ENCODE measurements at regions not wholly inside any gene's neighbourhood (a gene's known extent, or its start where the extent isn't known, plus 50 kb on each side); places are given as distances from the start of the nearest gene placed in this dataset.
"Not testable (repeated sequence)": the region's sequence is repeated elsewhere in the genome, so short reads cannot be mapped to it uniquely, and the experiment has no call there.

DNA sequence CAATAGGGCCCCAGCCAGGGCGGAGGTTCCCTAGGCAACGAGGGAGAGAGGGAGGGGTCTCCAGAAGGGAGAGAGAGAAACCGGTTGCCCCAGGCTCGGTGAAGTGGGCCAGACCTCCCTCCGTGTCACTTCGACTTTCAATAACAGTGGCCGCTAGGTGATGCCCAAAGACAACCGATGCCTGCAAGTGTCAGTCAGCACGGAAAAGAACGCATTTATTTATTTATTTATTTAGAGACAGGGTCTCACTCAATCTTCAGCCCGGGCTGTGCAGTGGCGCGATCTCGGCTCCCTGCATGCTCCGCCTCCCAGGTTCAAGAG lies 1504.1 kb upstream of the DEFB115 start:
- not testable (repeated sequence) for H3K4me1 ChIP-seq; H3K9me3 ChIP-seq; H3K4me3 ChIP-seq (ENCODE audit: low read depth, low read length); H3K36me3 ChIP-seq; H3K27me3 ChIP-seq
- TF ChIP-seq CTCF (IDR thresholded peaks at IDR 0.05; ENCODE audit: low read depth, low read length): peak; percentile 44
- DNase-seq: peak; percentile 44

DNA sequence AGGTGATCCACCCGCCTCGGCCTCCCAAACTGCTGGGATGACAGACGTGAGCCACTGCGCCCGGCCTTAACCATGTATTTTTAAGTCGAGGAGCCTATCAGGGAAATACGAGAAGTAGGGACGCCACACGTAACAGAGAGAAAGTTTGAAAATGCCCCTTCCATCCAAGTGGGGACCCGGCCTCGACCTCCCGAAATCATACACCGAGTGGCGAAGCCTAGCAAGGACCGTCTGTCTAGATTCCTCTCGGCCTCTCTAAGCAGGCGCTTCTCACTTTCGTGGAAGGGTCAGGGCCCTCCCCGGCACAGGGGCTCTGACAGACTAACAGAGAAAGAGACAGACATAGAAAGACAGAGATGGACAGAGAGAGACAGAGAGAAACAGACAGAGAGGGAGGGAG lies 1503.6 kb upstream of the DEFB115 start:
- H3K36me3 ChIP-seq; DNase-seq; H3K9me3 ChIP-seq; H3K27me3 ChIP-seq; H3K4me1 ChIP-seq; H3K4me3 ChIP-seq (ENCODE audit: low read depth, low read length): not testable (repeated sequence)

DNA sequence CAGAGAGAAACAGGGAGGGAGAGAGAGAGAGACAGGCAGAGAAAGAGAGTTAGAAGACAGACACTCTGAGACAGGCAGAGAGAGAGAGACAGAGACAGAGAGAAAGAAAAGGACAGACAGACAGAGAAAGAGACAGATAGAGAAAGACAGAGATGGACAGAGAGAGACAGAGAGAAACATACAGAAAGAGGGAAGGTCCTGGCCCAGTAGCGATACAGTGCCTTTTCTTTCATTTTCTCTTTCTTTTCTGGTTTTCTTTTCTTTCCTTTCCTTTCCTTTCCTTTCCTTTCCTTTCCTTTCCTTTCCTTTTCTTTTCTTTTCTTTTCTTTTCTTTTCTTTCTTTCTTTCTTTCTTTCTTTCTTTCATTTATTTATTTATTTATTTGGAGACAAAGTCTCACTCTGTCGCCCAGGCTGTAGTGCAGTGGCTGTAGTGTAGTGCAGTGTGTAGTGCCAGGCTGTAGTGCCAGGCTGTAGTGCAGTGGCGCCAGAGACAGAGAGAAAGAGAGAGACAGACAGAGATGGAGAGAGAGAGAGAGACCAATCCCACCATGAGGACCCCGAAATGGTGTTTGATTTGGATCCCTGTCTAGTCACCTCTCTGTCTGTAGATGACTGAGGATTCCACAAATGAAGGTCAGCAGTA lies 1501.5 kb upstream of the DEFB115 start:
- not testable (repeated sequence) for H3K4me3 ChIP-seq (ENCODE audit: low read depth, low read length); H3K36me3 ChIP-seq

DNA sequence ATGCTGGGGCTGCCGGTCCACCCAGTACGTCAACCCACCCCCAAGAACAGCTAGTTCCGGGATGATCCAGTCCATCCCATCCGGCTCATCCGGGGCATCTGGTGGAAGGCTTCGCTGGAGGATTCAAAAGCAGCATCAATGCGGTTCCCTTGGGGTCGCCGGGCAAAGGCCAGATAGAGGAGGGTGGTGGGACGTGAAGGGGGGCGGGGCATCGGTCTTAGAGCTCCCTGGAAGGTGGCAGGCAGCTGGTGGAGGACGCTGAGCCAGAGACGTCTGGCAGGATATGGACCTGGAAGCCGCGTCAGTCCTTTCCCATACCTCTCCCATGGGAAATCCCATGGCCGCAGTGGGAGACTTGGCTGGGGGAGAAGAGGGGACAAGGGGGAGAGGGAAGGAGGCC lies 1500.8 kb upstream of the DEFB115 start:
- Histone ChIP-seq H3K9me3 (no peaks in the 10 kb centered on the region), H3K4me3 (ENCODE audit: low read depth, low read length) (no peak overlapping the region), H3K36me3 (no peaks in the 10 kb centered on the region), H3K4me1 (no peaks in the 10 kb centered on the region), H3K27me3 (peaks cover 5% of the 10 kb centered on the region; the same call in 1 of the 2 replicates)
- DNase-seq: no peak
- no peak for TF ChIP-seq CTCF (IDR thresholded peaks at IDR 0.05; ENCODE audit: low read depth, low read length)

More for the DNA sequence above, 1501.5 kb upstream of the DEFB115 start:
- not testable (repeated sequence) for H3K4me1 ChIP-seq, H3K9me3 ChIP-seq, H3K27me3 ChIP-seq, DNase-seq

DNA sequence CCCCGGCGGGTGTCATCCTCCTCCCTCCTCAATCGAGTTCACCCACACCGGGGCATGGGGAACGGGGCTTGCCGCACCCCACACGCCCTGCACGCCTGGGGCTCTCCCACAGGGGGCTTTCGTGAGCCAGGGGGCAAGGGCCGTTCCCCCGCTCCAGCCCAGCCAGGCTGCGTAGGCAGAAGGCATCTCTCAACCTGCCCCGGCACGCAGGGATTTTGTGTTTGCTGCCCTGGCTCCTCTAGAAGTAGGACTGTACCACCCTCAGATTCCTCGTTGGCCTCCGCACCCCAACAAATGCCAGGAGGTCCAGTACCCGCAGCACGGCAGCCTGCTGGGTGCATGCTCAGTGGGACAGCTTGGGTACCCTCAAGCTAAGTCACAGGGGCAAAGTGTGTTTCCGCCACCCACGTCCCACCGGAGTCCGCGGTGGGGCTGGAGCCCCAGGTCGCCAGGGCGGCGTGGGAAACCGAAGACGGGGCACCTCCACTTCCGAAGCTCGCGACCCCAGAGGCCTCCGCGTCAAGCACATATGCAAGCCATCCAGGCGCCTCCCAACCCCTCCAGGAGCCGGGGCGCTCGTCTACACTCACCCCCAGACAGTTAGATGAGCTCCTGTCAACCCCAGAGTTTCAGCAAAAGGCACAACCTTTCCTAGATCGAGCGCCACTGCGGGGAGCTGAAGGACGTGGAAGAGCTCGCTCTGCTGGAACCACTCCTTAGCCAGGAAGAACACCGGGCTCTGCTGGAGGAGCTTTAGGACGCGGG lies 1495.7 kb upstream of the DEFB115 start:
- DNase-seq; H3K4me3 ChIP-seq (ENCODE audit: low read depth, low read length); H3K9me3 ChIP-seq; H3K4me1 ChIP-seq; H3K36me3 ChIP-seq; H3K27me3 ChIP-seq: not testable (repeated sequence)

DNA sequence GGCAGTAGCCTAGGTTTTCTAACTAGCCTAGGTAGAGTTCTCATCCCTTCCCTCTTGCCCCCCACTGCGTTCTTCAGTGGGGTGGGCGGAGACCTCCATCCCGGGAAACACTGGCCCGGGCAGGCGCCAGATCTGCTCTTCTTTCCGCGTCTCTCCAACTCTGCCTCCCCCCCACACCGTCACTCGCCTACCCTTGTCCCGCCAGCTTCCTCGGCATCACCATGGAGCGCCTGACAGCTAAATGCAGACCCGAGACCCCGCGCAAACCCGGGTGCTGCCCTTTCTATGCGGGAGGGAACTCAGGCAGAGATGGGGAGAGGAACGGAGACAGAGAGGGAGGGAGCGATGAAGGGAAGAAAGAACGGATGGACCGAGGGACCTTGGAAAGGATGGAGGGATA lies 1494.8 kb upstream of the DEFB115 start:
- H3K27me3 ChIP-seq: peaks cover 5% of the 10 kb centered on the region; the same call in 1 of the 2 replicates
- H3K4me1 ChIP-seq: no peaks in the 10 kb centered on the region
- no peak overlapping the region for H3K4me3 ChIP-seq (ENCODE audit: low read depth, low read length)
- DNase-seq: no peak
- H3K9me3 ChIP-seq: no peaks in the 10 kb centered on the region
- no peak for TF ChIP-seq CTCF (IDR thresholded peaks at IDR 0.05; ENCODE audit: low read depth, low read length)
- H3K36me3 ChIP-seq: no peaks in the 10 kb centered on the region

- H3K4me3 ChIP-seq (ENCODE audit: low read depth, low read length): no peak overlapping the region
- H3K9me3 ChIP-seq: no peaks in the 10 kb centered on the region
- no peak for DNase-seq
- H3K27me3 ChIP-seq: peaks cover 5% of the 10 kb centered on the region; the same call in 1 of the 2 replicates
- H3K36me3 ChIP-seq: no peaks in the 10 kb centered on the region
- no peaks in the 10 kb centered on the region for H3K4me1 ChIP-seq
- no peak for TF ChIP-seq CTCF (IDR thresholded peaks at IDR 0.05; ENCODE audit: low read depth, low read length)
These were observed 1493.5 kb upstream of the DEFB115 start for GRCh38 chr20:29763821-29764511.

All from BE2C (cell line).